BJ (cell line): ENCODE measurements at regions not wholly inside any gene's neighbourhood (a gene's known extent, or its start where the extent isn't known, plus 50 kb on each side); places are given as distances from the start of the nearest gene placed in this dataset.

ENCODE experiments used
- CTCF ChIA-PET: fragments of 350-600 bp; formaldehyde crosslinking; extraction: SDS; loops from one replicate; lab custom pipeline; 2021; ENCODE audit warnings: antibody characterized with exemption, inconsistent platforms; lab: Yijun Ruan, JAX
- POLR2A ChIA-PET: fragments of 300-600 bp; sonication (Branson Sonifier 250); formaldehyde crosslinking; extraction: SDS; loops from one replicate; lab custom pipeline; 2021; ENCODE audit warnings: antibody characterized with exemption; lab: Charles Lee
- DNase-seq: peaks from one replicate; pipeline ENCODE4 v3.0.0-alpha.2; 2011; ENCODE audit warnings: low read depth
- H3K27me3 ChIP-seq: 2 replicates; pipeline ENCODE4 v1.6.0; 2011; ENCODE audit warnings: low read length; ENCODE audit not compliant: control insufficient read depth, insufficient read depth
- H3K36me3 ChIP-seq: 2 replicates; pipeline ENCODE4 v1.5.1; 2011; ENCODE audit warnings: low read length; ENCODE audit not compliant: control insufficient read depth, insufficient read depth
- H3K4me3 ChIP-seq: 2 replicates; pipeline ENCODE4 v1.5.1; 2011; ENCODE audit warnings: low read depth, mild to moderate bottlenecking, control low read depth, low read length
- TF ChIP-seq, protein P1 (sequence below): IDR thresholded peaks from 2 replicates; pipeline ENCODE4 v1.5.1; 2011; ENCODE audit warnings: low read depth, mild to moderate bottlenecking, control low read depth, inconsistent platforms, low read length, moderate library complexity; ENCODE audit not compliant: insufficient read depth

GRCh38 chr15:95281470-95281869 is 1049.0 kb upstream of the NR2F2 start:
- Histone ChIP-seq H3K27me3 (no peaks in the 10 kb centered on the region), H3K4me3 (no peak overlapping the region), H3K36me3 (no peaks in the 10 kb centered on the region)
- POLR2A ChIA-PET: interaction anchor here (0.7 to 0.8 kb wide), 2 partner anchors 32 to 35 kb away, joined by 3 read pairs; no protein-coding TSS in a partner anchor
- TF ChIP-seq, protein P1, sequence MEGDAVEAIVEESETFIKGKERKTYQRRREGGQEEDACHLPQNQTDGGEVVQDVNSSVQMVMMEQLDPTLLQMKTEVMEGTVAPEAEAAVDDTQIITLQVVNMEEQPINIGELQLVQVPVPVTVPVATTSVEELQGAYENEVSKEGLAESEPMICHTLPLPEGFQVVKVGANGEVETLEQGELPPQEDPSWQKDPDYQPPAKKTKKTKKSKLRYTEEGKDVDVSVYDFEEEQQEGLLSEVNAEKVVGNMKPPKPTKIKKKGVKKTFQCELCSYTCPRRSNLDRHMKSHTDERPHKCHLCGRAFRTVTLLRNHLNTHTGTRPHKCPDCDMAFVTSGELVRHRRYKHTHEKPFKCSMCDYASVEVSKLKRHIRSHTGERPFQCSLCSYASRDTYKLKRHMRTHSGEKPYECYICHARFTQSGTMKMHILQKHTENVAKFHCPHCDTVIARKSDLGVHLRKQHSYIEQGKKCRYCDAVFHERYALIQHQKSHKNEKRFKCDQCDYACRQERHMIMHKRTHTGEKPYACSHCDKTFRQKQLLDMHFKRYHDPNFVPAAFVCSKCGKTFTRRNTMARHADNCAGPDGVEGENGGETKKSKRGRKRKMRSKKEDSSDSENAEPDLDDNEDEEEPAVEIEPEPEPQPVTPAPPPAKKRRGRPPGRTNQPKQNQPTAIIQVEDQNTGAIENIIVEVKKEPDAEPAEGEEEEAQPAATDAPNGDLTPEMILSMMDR: no peak
- CTCF ChIA-PET: interaction anchor here (0.7 to 1.6 kb wide), 4 partner anchors 10 to 22 kb away, joined by 3 to 4 read pairs (median 4); no protein-coding TSS in a partner anchor
- no peak for DNase-seq

GRCh38 chr15:95284492-95284891 is 1046.0 kb upstream of the NR2F2 start:
- DNase-seq: no peak
- POLR2A ChIA-PET: no interaction called here
- no peaks in the 10 kb centered on the region for H3K27me3 ChIP-seq
- TF ChIP-seq, protein P1: no peak
- H3K36me3 ChIP-seq: no peaks in the 10 kb centered on the region
- CTCF ChIA-PET: interaction anchor here (0.6 to 1.7 kb wide), 2 partner anchors 25 to 1442 kb away, joined by 3 to 4 read pairs; no protein-coding TSS in a partner anchor
- no peak overlapping the region for H3K4me3 ChIP-seq

GRCh38 chr15:95284933-95285421 is 1045.5 kb upstream of the NR2F2 start:
- CTCF ChIA-PET: interaction anchor here (0.6 to 1.6 kb wide), 5 partner anchors 7 to 1441 kb away, joined by 3 read pairs; no protein-coding TSS in a partner anchor
- Histone ChIP-seq H3K27me3 (no peaks in the 10 kb centered on the region), H3K36me3 (no peaks in the 10 kb centered on the region), H3K4me3 (no peak overlapping the region)
- no peak for DNase-seq
- POLR2A ChIA-PET: interaction anchor here (0.8 kb wide), 1 partner anchor 150 kb away, joined by 4 read pairs; no protein-coding TSS in a partner anchor
- TF ChIP-seq, protein P1: no peak

GRCh38 chr15:95286352-95286880 is 1044.1 kb upstream of the NR2F2 start:
- POLR2A ChIA-PET: no interaction called here
- TF ChIP-seq, protein P1: no peak
- no peak for DNase-seq
- CTCF ChIA-PET: interaction anchor here (0.9 to 1.6 kb wide), 2 partner anchors 9 kb away, joined by 3 read pairs; no protein-coding TSS in a partner anchor
- Histone ChIP-seq H3K27me3 (no peaks in the 10 kb centered on the region), H3K36me3 (no peaks in the 10 kb centered on the region), H3K4me3 (no peak overlapping the region)

DNA sequence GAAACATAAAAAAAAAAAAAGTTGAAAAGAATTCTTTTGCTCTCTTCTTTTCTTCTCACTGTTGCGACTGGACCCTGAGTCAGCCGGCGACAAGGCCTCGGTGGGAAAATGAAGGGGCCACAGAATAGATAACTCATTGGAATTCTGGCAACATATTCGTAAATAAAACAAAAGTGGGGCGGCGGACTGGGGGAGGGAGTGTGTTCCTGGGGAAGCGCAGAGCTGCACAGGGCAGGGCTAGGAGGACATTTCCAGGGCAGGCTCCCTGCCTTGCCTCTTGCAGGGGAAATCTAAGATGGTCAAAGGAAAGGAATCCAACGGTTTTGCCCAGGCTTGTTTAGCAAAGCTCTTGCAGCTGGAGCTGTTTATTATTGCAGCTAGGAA is 1042.8 kb upstream of the NR2F2 start:
- H3K36me3 ChIP-seq: no peaks in the 10 kb centered on the region
- TF ChIP-seq, protein P1: no peak
- no peak overlapping the region for H3K4me3 ChIP-seq
- DNase-seq: no peak
- ChIA-PET CTCF (interaction anchor here (0.9 to 3.5 kb wide), 2 partner anchors 28 to 1040 kb away, joined by 3 to 17 read pairs; no protein-coding TSS in a partner anchor), POLR2A (no interaction called here)
- no peaks in the 10 kb centered on the region for H3K27me3 ChIP-seq
